ENCODE measurements at regions not wholly inside any gene's neighbourhood (a gene's known extent, or its start where the extent isn't known, plus 50 kb on each side); places are given as distances from the start of the nearest gene placed in this dataset.
"Not testable (repeated sequence)": the region's sequence is repeated elsewhere in the genome, so short reads cannot be mapped to it uniquely, and the experiment has no call there.

DNA sequence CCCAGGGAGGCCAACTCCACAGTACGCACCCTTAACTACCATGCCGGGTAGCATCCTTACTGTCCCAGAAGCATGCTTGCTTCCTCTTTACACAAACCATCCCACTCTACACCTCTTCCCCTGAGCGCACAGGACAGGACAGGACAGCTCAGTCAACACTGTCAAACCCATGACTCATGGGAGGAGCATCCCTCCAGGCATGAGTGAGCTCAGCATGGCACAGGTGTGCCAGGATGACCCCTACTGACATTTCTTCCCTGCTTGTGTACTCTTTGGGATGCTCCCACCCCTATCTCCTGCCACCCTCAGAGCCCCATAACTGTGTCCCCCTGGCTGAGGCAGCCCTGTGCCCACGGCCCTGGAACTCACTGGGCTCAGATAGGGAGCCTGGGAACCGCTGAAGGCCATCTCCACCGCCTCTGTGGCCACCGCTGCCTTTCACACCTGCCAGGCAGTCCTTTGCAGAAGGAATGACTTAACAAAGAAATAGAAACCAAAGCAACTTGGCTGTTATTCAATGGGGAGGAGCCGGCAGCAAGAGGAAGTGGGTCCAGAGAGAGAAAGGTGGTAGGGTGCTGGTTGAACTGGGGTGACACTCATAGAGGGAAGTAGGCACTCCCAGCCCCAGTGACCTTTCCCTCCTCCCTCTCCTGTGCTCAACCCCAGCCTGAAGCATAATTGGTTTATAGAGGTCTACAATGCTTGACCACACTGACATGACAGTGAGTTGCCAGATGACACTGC, 119.1 kb downstream of the CDRT15L2 start:
- DNase-seq (ENCODE audit: low read depth, low spot score) = peak; percentile 47
- RAD21 ChIA-PET (ENCODE audit: unreplicated experiment); H3K9me3 ChIP-seq (replicated peaks; ENCODE audit: control insufficient read depth, insufficient read depth, low read length); intact Hi-C loops (cut with micrococcal nuclease; ENCODE audit: unreplicated experiment); H4K20me1 ChIP-seq (ENCODE audit: control insufficient read depth, insufficient read depth); SMC1A ChIA-PET (ENCODE audit: uncharacterized antibody, unreplicated experiment); FAIRE-seq; H3K36me3 ChIP-seq (ENCODE audit: control insufficient read depth in 2 of 2, insufficient read depth in 2 of 2, low read length in 1 of 2); in situ Hi-C loops (cut with MboI); H3K27me3 ChIP-seq (replicated peaks in 1 of 2; ENCODE audit: control insufficient read depth in 2 of 2, insufficient read depth in 2 of 2, low read length in 1 of 2); POLR2A ChIA-PET; H3K79me2 ChIP-seq (ENCODE audit: control insufficient read depth, insufficient read depth, low read length); CTCF ChIA-PET: not testable (repeated sequence)
- peak; percentile 97 for ATAC-seq
- peak overlapping the region; percentile 83 for H3K27ac ChIP-seq (ENCODE audit: control insufficient read depth, insufficient read depth)
- H3K4me1 ChIP-seq (ENCODE audit: control insufficient read depth, insufficient read depth, low read length) = peaks cover 16% of the 10 kb centered on the region; the same call in 1 of the 2 replicates
- H3K9ac ChIP-seq (ENCODE audit: control insufficient read depth, insufficient read depth, low read length) = peak overlapping the region; percentile 65
- WGBS (ENCODE audit: insufficient coverage, insufficient replicate concordance, low lambda C conversion rate, missing lambda C conversion rate) = 30% methylated on average over 8 of the region's 8 CpGs
- TSS peak; percentile 89 for BruUV-seq (replicated peaks)
- H2AFZ ChIP-seq (ENCODE audit: control insufficient read depth, low read depth, low read length) = peak overlapping the region; percentile 59
- peak overlapping the region; percentile 77 for H3K4me2 ChIP-seq (ENCODE audit: control insufficient read depth, insufficient read depth)
- H3K4me3 ChIP-seq = peak overlapping the region; percentile 65
- 0 out of 2 replicates have a peak, but pooled peaks have one; percentile 17 for TF ChIP-seq PKNOX1 (IDR thresholded peaks at IDR 0.05)
- 0 out of 2 replicates have a peak, but pooled peaks have one; percentile 46 for TF ChIP-seq DPF2 (IDR thresholded peaks at IDR 0.05)
- TF ChIP-seq NR2F1 (conservative IDR thresholded peaks at IDR 0.05) = peak; percentile 61; the same call in 1 of the 2 replicates
- peak; percentile 39; the same call in 1 of the 2 replicates for TF ChIP-seq MTA2 (IDR thresholded peaks at IDR 0.05; ENCODE audit: low read depth)
- peak; percentile 56 for TF ChIP-seq NR2C1 (IDR thresholded peaks at IDR 0.05)
- TF ChIP-seq IKZF1 (conservative IDR thresholded peaks at IDR 0.05) = 0 out of 2 replicates have a peak, but pooled peaks have one; percentile 31
- TF ChIP-seq ATF7 (IDR thresholded peaks at IDR 0.05; ENCODE audit: low read depth) = 0 out of 2 replicates have a peak, but pooled peaks have one; percentile 32
- TF ChIP-seq SPI1 (IDR thresholded peaks at IDR 0.05; ENCODE audit: borderline replicate concordance, insufficient read depth, low read depth, low read length) = peak; percentile 74
- TF ChIP-seq RELB (IDR thresholded peaks at IDR 0.05; ENCODE audit: low read depth) = 0 out of 2 replicates have a peak, but pooled peaks have one; percentile 31
- peak; percentile 24; the same call in 1 of the 2 replicates for TF ChIP-seq NBN (IDR thresholded peaks at IDR 0.05)
- peak; percentile 50 to 54; a peak in 2 of 4 replicates for TF ChIP-seq IKZF2 (IDR thresholded peaks at IDR 0.05)

DNA sequence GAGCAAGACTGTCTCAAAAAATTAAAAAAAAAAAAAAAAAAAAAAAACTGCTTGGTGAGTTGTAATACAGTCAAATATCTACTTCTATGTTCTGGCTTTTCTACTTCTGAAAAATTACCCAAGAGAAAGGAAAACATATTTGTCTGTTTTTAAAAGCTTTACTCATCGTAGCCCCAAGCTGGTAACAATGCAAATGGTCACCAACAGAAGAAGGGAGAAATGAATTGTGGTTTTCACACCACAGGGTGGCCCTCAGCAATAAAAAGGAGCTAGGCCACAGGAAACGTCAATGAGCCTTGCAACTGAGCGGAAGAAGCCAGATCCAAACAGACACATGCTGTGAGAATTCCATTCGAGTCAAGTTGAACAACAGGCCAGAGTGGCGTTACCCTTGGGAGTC, 121.0 kb downstream of the CDRT15L2 start:
- H4K20me1 ChIP-seq (ENCODE audit: control insufficient read depth, insufficient read depth); SMC1A ChIA-PET (ENCODE audit: uncharacterized antibody, unreplicated experiment); intact Hi-C loops (cut with micrococcal nuclease; ENCODE audit: unreplicated experiment); H2AFZ ChIP-seq (ENCODE audit: control insufficient read depth, low read depth, low read length); H3K27me3 ChIP-seq (replicated peaks in 1 of 2; ENCODE audit: control insufficient read depth in 2 of 2, insufficient read depth in 2 of 2, low read length in 1 of 2); FAIRE-seq; in situ Hi-C loops (cut with MboI); H3K9me3 ChIP-seq (replicated peaks; ENCODE audit: control insufficient read depth, insufficient read depth, low read length); H3K79me2 ChIP-seq (ENCODE audit: control insufficient read depth, insufficient read depth, low read length); BruUV-seq (replicated peaks); H3K9ac ChIP-seq (ENCODE audit: control insufficient read depth, insufficient read depth, low read length); H3K4me2 ChIP-seq (ENCODE audit: control insufficient read depth, insufficient read depth); H3K4me3 ChIP-seq; H3K27ac ChIP-seq (ENCODE audit: control insufficient read depth, insufficient read depth); CTCF ChIA-PET; RAD21 ChIA-PET (ENCODE audit: unreplicated experiment); H3K36me3 ChIP-seq (ENCODE audit: control insufficient read depth in 2 of 2, insufficient read depth in 2 of 2, low read length in 1 of 2): not testable (repeated sequence)
- ATAC-seq (0 out of 3 replicates have a peak, but pooled peaks have one; percentile 9), DNase-seq (ENCODE audit: low read depth, low spot score) (peak; percentile 8)
- peaks cover 16% of the 10 kb centered on the region; the same call in 1 of the 2 replicates for H3K4me1 ChIP-seq (ENCODE audit: control insufficient read depth, insufficient read depth, low read length)
- 45% methylated on average over 3 of the region's 5 CpGs for WGBS (ENCODE audit: insufficient coverage, insufficient replicate concordance, low lambda C conversion rate, missing lambda C conversion rate)
- POLR2A ChIA-PET = interaction anchor here (0.7 kb wide), 1 partner anchor 56 kb away, joined by 4 read pairs; no protein-coding TSS in a partner anchor

Data from GM12878 (cell line).